VCaP (cell line): ENCODE measurements at regions not wholly inside any gene's neighbourhood (a gene's known extent, or its start where the extent isn't known, plus 50 kb on each side); places are given as distances from the start of the nearest gene placed in this dataset.

Experiments
- H3K27ac ChIP-seq: fragments of 450-650 bp; 2 replicates; pipeline ENCODE4 v1.5.1; 2017
- TF ChIP-seq, protein P1 (sequence below): fragments of 450-650 bp; conservative IDR thresholded peaks from 2 replicates; pipeline ENCODE4 v1.5.1; 2017; ENCODE audit warnings: mild to moderate bottlenecking, moderate library complexity

DNA sequence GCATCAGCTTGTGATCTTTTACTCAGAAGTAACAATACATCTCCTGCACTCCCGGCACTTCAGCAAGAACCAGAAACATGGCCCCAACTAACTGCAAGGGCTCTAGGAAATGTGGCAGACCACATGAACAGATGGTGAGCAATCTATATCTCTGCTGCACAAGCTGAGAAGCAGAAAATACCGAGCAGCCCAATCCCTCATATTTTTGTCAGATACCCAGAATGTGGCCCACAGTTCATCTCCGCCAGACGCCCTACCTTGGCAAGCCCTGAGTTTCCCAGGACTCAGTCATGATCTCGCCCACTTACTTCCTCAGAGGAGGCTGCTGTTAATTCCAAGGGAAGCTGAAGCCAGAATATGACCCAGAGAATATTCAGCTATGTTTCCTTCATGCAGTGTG is 63.1 kb upstream of the PHACTR1 start:
- no peak overlapping the region for H3K27ac ChIP-seq
- TF ChIP-seq, protein P1, sequence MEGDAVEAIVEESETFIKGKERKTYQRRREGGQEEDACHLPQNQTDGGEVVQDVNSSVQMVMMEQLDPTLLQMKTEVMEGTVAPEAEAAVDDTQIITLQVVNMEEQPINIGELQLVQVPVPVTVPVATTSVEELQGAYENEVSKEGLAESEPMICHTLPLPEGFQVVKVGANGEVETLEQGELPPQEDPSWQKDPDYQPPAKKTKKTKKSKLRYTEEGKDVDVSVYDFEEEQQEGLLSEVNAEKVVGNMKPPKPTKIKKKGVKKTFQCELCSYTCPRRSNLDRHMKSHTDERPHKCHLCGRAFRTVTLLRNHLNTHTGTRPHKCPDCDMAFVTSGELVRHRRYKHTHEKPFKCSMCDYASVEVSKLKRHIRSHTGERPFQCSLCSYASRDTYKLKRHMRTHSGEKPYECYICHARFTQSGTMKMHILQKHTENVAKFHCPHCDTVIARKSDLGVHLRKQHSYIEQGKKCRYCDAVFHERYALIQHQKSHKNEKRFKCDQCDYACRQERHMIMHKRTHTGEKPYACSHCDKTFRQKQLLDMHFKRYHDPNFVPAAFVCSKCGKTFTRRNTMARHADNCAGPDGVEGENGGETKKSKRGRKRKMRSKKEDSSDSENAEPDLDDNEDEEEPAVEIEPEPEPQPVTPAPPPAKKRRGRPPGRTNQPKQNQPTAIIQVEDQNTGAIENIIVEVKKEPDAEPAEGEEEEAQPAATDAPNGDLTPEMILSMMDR = no peak

DNA sequence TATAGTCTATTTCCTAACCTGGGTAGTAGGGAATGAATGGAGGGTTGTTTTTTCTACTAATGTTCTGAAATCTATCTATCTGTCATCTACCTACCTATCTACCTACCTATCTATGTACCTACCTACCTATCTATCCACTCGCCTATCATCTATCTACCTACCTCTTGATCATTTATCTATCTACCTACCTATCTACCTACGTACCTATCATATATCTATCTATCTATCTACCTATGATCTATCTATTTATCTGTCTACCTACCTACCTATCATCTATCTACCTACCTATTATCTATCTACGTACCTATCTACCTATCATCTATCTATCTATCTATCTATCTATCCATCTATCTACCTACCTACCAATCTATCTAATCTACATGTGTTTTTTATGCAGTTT is 62.5 kb upstream of the PHACTR1 start:
- TF ChIP-seq, protein P1 = no peak
- H3K27ac ChIP-seq = no peak overlapping the region

DNA sequence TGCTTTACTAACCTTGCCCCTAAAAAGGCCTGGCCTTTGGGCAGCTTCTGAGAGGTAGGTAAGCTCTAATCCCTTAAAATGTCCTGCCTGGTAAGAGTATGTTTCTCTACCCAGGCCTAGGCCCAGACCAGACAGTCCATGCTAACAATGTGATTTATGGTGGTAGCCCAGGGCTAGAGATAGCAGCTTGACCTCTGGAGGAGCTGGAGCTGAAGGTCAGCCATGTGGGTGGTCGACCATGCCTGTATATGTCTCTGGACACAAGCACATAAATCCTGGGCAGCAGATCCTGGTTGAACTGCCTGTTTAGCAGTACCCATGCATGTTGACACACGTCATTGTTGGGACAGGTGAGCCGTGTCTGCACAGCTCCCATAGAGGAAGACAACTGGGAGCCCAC is 62.1 kb upstream of the PHACTR1 start:
- TF ChIP-seq, protein P1 = no peak

DNA sequence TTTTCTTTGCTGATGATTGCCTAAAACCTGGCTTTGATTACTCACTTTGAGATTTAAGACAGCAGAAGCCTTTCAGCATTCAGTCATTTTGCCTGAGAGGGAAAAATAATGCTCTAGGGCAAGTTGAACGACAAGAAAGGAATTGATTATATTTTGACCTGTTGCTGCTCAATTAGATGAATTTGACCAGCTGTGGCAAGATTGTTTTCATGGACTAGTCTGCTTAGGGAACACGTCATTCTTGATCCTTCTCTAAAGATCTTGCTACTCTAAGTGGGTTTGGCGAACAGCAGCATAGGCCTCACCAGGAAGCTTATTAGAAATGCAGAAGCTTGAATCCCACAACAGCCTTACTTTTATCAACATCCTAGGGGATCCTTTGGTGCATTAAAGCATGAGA is 59.7 kb upstream of the PHACTR1 start:
- H3K27ac ChIP-seq = no peak overlapping the region
- TF ChIP-seq, protein P1 = no peak

More for the DNA sequence above, 62.1 kb upstream of the PHACTR1 start:
- H3K27ac ChIP-seq = no peak overlapping the region

DNA sequence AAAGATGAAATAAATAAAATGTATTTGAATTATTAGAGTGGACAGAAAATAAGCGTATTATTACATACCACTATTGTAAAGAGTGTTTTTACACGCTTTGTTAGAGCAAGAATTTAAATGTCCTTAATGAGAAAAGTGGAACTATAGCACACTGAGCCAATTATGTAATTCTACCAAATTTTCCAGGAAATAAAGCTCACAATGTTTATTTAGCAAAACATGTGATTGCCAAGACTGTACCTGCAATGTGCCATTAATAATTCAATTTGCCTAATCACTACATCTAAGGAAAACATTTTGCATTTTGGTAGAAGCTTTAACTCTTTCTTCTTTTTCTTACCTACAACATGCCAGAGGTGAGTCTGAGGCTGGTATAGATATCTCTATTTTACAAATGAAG is 58.7 kb upstream of the PHACTR1 start:
- TF ChIP-seq, protein P1 = no peak
- H3K27ac ChIP-seq = no peak overlapping the region

DNA sequence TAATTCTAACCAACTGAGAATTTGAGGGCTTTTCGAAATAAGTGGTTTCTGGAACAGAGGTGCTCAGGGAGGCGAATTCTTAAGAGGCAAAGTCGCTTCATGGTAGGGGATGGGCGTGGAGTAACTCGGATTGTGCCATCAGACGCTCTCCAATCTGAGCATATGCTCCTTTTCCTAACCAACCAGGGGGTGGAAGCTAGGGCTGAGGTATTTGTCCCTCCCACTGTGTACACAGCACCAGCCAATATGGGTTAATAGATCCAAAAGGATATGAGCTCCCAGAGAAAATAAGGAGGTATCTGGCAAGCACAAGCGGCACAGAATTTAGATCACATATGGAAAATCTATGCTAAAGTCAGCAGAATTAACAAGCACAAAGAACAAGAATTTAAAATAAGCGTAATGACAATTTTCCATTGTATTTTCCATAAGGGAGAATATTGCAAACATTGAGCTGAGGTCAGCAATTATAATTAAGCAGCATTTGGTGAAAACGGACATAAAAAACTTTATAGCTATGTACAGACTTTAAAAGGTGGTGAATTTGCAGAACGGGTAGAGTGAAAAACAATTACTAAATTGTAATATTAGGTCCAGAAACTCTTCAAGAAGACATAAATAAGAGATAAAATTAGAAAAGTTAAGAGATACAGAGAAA is 55.0 kb upstream of the PHACTR1 start:
- TF ChIP-seq, protein P1 = no peak
- no peak overlapping the region for H3K27ac ChIP-seq
